MM.1S (cell line): ENCODE measurements at regions not wholly inside any gene's neighbourhood (a gene's known extent, or its start where the extent isn't known, plus 50 kb on each side); places are given as distances from the start of the nearest gene placed in this dataset.

Experiments
- DNase-seq: peaks from one replicate; pipeline ENCODE4 v3.0.0-alpha.2; 2015
- H2AFZ ChIP-seq: fragments of 300-600 bp; sonication (generic); 2 replicates; pipeline ENCODE4 v1.6.0; 2016; ENCODE audit warnings: antibody characterized with exemption, low read length
- H3F3A ChIP-seq: fragments of 300-600 bp; sonication (generic); 2 replicates; pipeline ENCODE4 v1.6.1; 2016; ENCODE audit warnings: mild to moderate bottlenecking, antibody characterized with exemption, low read length, moderate library complexity, mixed read lengths; ENCODE audit not compliant: insufficient read depth
- H3K27ac ChIP-seq: fragments of 300-600 bp; sonication (generic); 2 replicates; pipeline ENCODE4 v1.5.1; 2016; ENCODE audit warnings: mild to moderate bottlenecking, low read length
- H3K27me3 ChIP-seq: fragments of 300-600 bp; sonication (generic); replicated peaks from 2 replicates; pipeline ENCODE4 v1.6.0; 2016; ENCODE audit warnings: low read length; ENCODE audit not compliant: insufficient read depth
- H3K36me3 ChIP-seq: fragments of 300-600 bp; sonication (generic); replicated peaks from 2 replicates; pipeline ENCODE4 v1.6.1; 2016; ENCODE audit warnings: mild to moderate bottlenecking, low read length, mixed read lengths; ENCODE audit not compliant: insufficient read depth
- H3K4me1 ChIP-seq: fragments of 300-600 bp; sonication (generic); 2 replicates; pipeline ENCODE4 v1.6.1; 2016; ENCODE audit warnings: low read length, mixed read lengths
- H3K4me2 ChIP-seq: fragments of 300-600 bp; sonication (generic); 2 replicates; pipeline ENCODE4 v1.6.0; 2016; ENCODE audit warnings: low read depth, low read length
- H3K4me3 ChIP-seq: fragments of 300-600 bp; sonication (generic); 2 replicates; pipeline ENCODE4 v1.5.1; 2016; ENCODE audit warnings: low read length, mixed read lengths
- H3K79me2 ChIP-seq: fragments of 300-600 bp; sonication (generic); 2 replicates; pipeline ENCODE4 v1.6.1; 2016; ENCODE audit warnings: mixed run types, low read length, mixed read lengths
- H3K9ac ChIP-seq: fragments of 300-600 bp; sonication (generic); 2 replicates; pipeline ENCODE4 v1.6.1; 2016; ENCODE audit warnings: low read length, mixed read lengths
- H3K9me2 ChIP-seq: fragments of 300-600 bp; sonication (generic); replicated peaks from 2 replicates; pipeline ENCODE4 v1.6.1; 2016; ENCODE audit warnings: mild to moderate bottlenecking, low read length, mixed read lengths; ENCODE audit not compliant: insufficient read depth
- H3K9me3 ChIP-seq: fragments of 300-600 bp; sonication (generic); replicated peaks from 2 replicates; pipeline ENCODE4 v1.6.1; 2016; ENCODE audit warnings: mild to moderate bottlenecking, low read length, mixed read lengths; ENCODE audit not compliant: insufficient read depth
- H4K20me1 ChIP-seq: fragments of 300-600 bp; sonication (generic); 2 replicates; pipeline ENCODE4 v1.6.1; 2016; ENCODE audit warnings: mild to moderate bottlenecking, low read length, moderate library complexity, mixed read lengths; ENCODE audit not compliant: insufficient read depth
- EZH2 ChIP-seq: fragments of 300-600 bp; sonication (generic); optimal IDR thresholded peaks from 2 replicates; pipeline ENCODE3; 2017; ENCODE audit warnings: low read depth, mild to moderate bottlenecking, antibody characterized with exemption, low read length, mixed read lengths
- EZH2phosphoT487 ChIP-seq: fragments of 300-600 bp; sonication (generic); IDR thresholded peaks from 2 replicates; pipeline ENCODE4 v1.6.1; 2018; ENCODE audit warnings: antibody characterized with exemption, low read length
- TF ChIP-seq, protein P1 (sequence below): fragments of 300-600 bp; sonication (generic); IDR thresholded peaks from 2 replicates; pipeline ENCODE4 v1.5.1; 2016; ENCODE audit warnings: antibody characterized with exemption, low read length, mixed read lengths

- Histone ChIP-seq H3K4me3 (no peak overlapping the region), H3K79me2 (no peaks in the 10 kb centered on the region), H3K27ac (no peak overlapping the region), H3K9ac (no peak overlapping the region), H3K9me3 (no peaks in the 10 kb centered on the region), H3K4me1 (no peaks in the 10 kb centered on the region), H3K27me3 (no peaks in the 10 kb centered on the region), H3K4me2 (no peak overlapping the region), H4K20me1 (no peaks in the 10 kb centered on the region), H2AFZ (no peak overlapping the region), H3K9me2 (no peaks in the 10 kb centered on the region), H3K36me3 (no peaks in the 10 kb centered on the region), H3F3A (no peaks in the 10 kb centered on the region)
- TF ChIP-seq EZH2 (no peak), EZH2phosphoT487 (no peak)
- TF ChIP-seq, protein P1, sequence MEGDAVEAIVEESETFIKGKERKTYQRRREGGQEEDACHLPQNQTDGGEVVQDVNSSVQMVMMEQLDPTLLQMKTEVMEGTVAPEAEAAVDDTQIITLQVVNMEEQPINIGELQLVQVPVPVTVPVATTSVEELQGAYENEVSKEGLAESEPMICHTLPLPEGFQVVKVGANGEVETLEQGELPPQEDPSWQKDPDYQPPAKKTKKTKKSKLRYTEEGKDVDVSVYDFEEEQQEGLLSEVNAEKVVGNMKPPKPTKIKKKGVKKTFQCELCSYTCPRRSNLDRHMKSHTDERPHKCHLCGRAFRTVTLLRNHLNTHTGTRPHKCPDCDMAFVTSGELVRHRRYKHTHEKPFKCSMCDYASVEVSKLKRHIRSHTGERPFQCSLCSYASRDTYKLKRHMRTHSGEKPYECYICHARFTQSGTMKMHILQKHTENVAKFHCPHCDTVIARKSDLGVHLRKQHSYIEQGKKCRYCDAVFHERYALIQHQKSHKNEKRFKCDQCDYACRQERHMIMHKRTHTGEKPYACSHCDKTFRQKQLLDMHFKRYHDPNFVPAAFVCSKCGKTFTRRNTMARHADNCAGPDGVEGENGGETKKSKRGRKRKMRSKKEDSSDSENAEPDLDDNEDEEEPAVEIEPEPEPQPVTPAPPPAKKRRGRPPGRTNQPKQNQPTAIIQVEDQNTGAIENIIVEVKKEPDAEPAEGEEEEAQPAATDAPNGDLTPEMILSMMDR: no peak
- DNase-seq: no peak
These were observed 140.4 kb downstream of the OAT start for GRCh38 chr10:124278356-124278755.

DNA sequence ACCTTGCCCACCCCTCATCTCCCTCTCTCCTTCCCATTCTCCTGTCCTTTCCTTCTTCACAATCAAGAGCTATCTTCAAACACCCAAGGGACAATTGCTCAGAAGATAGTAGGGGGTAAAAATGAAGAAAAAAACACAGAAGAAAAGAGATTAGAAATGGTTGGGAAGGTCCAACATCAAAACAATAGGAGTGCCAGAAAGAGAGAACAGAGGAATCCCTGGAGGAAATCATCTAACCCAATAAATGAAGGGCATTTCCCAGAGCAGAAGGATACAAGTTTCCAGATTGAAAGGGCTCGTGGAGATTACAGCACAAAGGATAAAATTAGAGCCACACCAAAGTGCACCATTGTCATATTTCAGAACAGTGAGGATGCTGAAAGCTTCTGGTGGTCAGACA lies 145.6 kb downstream of the OAT start:
- no peaks in the 10 kb centered on the region for H3K9me3 ChIP-seq
- TF ChIP-seq, protein P1: no peak
- TF ChIP-seq EZH2 (no peak), EZH2phosphoT487 (no peak)
- no peak overlapping the region for H2AFZ ChIP-seq
- H3K27me3 ChIP-seq: no peaks in the 10 kb centered on the region
- no peak for DNase-seq
- no peak overlapping the region for H3K4me3 ChIP-seq
- no peaks in the 10 kb centered on the region for H3K79me2 ChIP-seq
- no peak overlapping the region for H3K27ac ChIP-seq
- no peak overlapping the region for H3K9ac ChIP-seq
- no peak overlapping the region for H3K4me2 ChIP-seq
- no peaks in the 10 kb centered on the region for H3K9me2 ChIP-seq
- H3F3A ChIP-seq: no peaks in the 10 kb centered on the region
- no peaks in the 10 kb centered on the region for H3K36me3 ChIP-seq
- H4K20me1 ChIP-seq: no peaks in the 10 kb centered on the region
- H3K4me1 ChIP-seq: no peaks in the 10 kb centered on the region

DNA sequence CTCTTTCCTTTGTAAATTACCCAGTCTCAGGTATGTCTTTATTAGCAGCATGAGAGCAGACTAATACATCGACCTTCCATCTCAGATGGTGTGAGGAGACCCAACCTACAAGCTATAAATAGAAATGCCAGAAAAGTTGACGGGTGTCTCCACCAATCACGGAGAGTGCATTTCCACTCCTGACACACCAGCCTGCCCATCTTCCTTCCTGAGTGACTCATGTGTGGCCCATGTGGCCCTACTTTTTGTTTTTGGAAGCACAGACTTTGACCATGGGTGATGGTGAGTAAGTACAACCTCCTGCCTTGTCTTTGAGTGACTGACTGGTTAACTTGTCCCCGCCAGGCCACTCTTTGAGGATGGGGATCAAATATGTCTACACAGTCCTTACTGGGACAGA lies 147.0 kb downstream of the OAT start:
- H3F3A ChIP-seq: no peaks in the 10 kb centered on the region
- no peaks in the 10 kb centered on the region for H3K27me3 ChIP-seq
- H4K20me1 ChIP-seq: no peaks in the 10 kb centered on the region
- H3K79me2 ChIP-seq: no peaks in the 10 kb centered on the region
- H3K9ac ChIP-seq: no peak overlapping the region
- no peaks in the 10 kb centered on the region for H3K4me1 ChIP-seq
- no peak for DNase-seq
- no peaks in the 10 kb centered on the region for H3K9me3 ChIP-seq
- no peak overlapping the region for H2AFZ ChIP-seq
- no peak overlapping the region for H3K27ac ChIP-seq
- H3K4me3 ChIP-seq: no peak overlapping the region
- no peaks in the 10 kb centered on the region for H3K36me3 ChIP-seq
- H3K4me2 ChIP-seq: no peak overlapping the region
- TF ChIP-seq EZH2phosphoT487: no peak
- no peak for TF ChIP-seq EZH2
- TF ChIP-seq, protein P1: no peak
- no peaks in the 10 kb centered on the region for H3K9me2 ChIP-seq
